HCT116 (cell line): ENCODE measurements at regions not wholly inside any gene's neighbourhood (a gene's known extent, or its start where the extent isn't known, plus 50 kb on each side); places are given as distances from the start of the nearest gene placed in this dataset.

Experiments used
- ATAC-seq: fragments of 200-7000 bp; cut with Tn5 transposase; 2 replicates; pipeline ENCODE4 v1.9.1; 2020; ENCODE audit warnings: mild to moderate bottlenecking, moderate library complexity
- BruUV-seq: library from RNA; stranded (reverse); fragments of 400-500 nt; replicated peaks from 2 replicates; lab custom pipeline; 2021; lab: Mats Ljungman, UMichigan
- CTCF ChIA-PET: fragments of 300-600 bp; sonication (Branson Sonifier 250); formaldehyde crosslinking; loops from one replicate; lab custom pipeline; 2021; ENCODE audit warnings: antibody characterized with exemption; lab: Charles Lee
- POLR2A ChIA-PET: fragments of 300-600, 350-600 bp; sonication (Branson Sonifier 250); formaldehyde crosslinking; loops from one replicate; lab custom pipeline; 2021; ENCODE audit warnings: antibody characterized with exemption; lab: Charles Lee
- RAD21 ChIA-PET, 2 experiments: fragments of 300-600 bp; sonication (Branson Sonifier 250); formaldehyde crosslinking; loops; one replicate each; lab custom pipeline; 2023; ENCODE audit warnings: low total read pairs in 2 of 2; ENCODE audit not compliant: uncharacterized antibody in 2 of 2, unreplicated experiment in 2 of 2, low non-redundant PET in 1 of 2; lab: Charles Lee
- DNase-seq: peaks from one replicate; pipeline ENCODE4 v3.0.0-alpha.2; 2010; ENCODE audit warnings: low read depth, low spot score
- H2AFZ ChIP-seq: fragments of 200-600 bp; shearing (Covaris generic), sonication (generic); 2 replicates; pipeline ENCODE4 v1.6.1; 2017; ENCODE audit warnings: low read depth, mixed run types, mixed read lengths, antibody characterized with exemption, low read length; ENCODE audit not compliant: poor library complexity, severe bottlenecking
- H3K27ac ChIP-seq: 2 replicates; pipeline ENCODE4 v1.5.1; 2012; ENCODE audit warnings: low read depth, low read length
- H3K27me3 ChIP-seq: fragments of 200-600 bp; sonication (generic); 2 replicates; pipeline ENCODE4 v1.6.1; 2016; ENCODE audit warnings: mixed run types, low read length, mixed read lengths; ENCODE audit not compliant: insufficient read depth
- H3K36me3 ChIP-seq, 2 experiments: fragments of 200-500 bp in 1 of 2; fragments of 200-600 bp in 1 of 2; sonication (Bioruptor generic) in 1 of 2; sonication (generic) in 1 of 2; 2 replicates each; pipeline versions ENCODE4 v1.5.1 to v1.6.1; 2014 to 2016; ENCODE audit warnings: low read length in 2 of 2, inconsistent platforms in 1 of 2, mixed read lengths in 1 of 2, mixed run types in 1 of 2; ENCODE audit not compliant: insufficient read depth in 2 of 2, control insufficient read depth in 1 of 2
- H3K4me1 ChIP-seq, 2 experiments: fragments of 200-600 bp in 1 of 2; sonication (generic) in 1 of 2; 2 replicates each; pipeline versions ENCODE4 v1.5.1 to v1.6.1; 2012 to 2017; ENCODE audit warnings: low read length in 2 of 2, inconsistent platforms in 1 of 2, mild to moderate bottlenecking in 1 of 2, mixed read lengths in 1 of 2, mixed run types in 1 of 2, moderate library complexity in 1 of 2; ENCODE audit not compliant: insufficient read depth in 2 of 2, control insufficient read depth in 1 of 2
- H3K4me2 ChIP-seq: fragments of 200-600 bp; sonication (generic); 2 replicates; pipeline ENCODE4 v1.6.1; 2017; ENCODE audit warnings: mixed run types, low read length, mixed read lengths
- H3K4me3 ChIP-seq, 2 experiments: fragments of 200-600 bp in 1 of 2; sonication (generic) in 1 of 2; replicated peaks in 1 of 2; 2 replicates each; pipeline ENCODE4 v1.5.1; 2011 to 2016; ENCODE audit warnings: low read length in 2 of 2, control low read depth in 1 of 2, low read depth in 1 of 2, mild to moderate bottlenecking in 1 of 2, mixed read lengths in 1 of 2, mixed run types in 1 of 2
- H3K79me2 ChIP-seq: fragments of 200-600 bp; sonication (generic); 2 replicates; pipeline ENCODE4 v1.6.1; 2017; ENCODE audit warnings: mild to moderate bottlenecking, mixed run types, low read length, moderate library complexity, mixed read lengths; ENCODE audit not compliant: insufficient read depth
- H3K9ac ChIP-seq: fragments of 200-600 bp; sonication (generic); 2 replicates; pipeline ENCODE4 v1.6.1; 2016; ENCODE audit warnings: low read length, mixed read lengths
- H3K9me2 ChIP-seq: fragments of 200-600 bp; sonication (generic), shearing (Covaris generic); 2 replicates; pipeline ENCODE4 v1.6.1; 2017; ENCODE audit warnings: mixed run types, mild to moderate bottlenecking, moderate library complexity; ENCODE audit not compliant: insufficient read depth
- H3K9me3 ChIP-seq, 2 experiments: fragments of 200-500 bp in 1 of 2; fragments of 200-600 bp in 1 of 2; sonication (Bioruptor generic) in 1 of 2; sonication (generic) in 1 of 2; 2 replicates each; pipeline ENCODE4 v1.6.1; 2014 to 2017; ENCODE audit warnings: low read length in 2 of 2, mixed read lengths in 2 of 2, inconsistent platforms in 1 of 2, low read depth in 1 of 2, mild to moderate bottlenecking in 1 of 2, mixed run types in 1 of 2, moderate library complexity in 1 of 2; ENCODE audit not compliant: control insufficient read depth in 1 of 2, insufficient read depth in 1 of 2
- H4K20me1 ChIP-seq: fragments of 200-600 bp; sonication (generic), shearing (Covaris generic); 2 replicates; pipeline ENCODE4 v1.6.1; 2017; ENCODE audit warnings: mixed run types, mild to moderate bottlenecking, moderate library complexity; ENCODE audit not compliant: insufficient read depth
- CBX3 ChIP-seq: IDR thresholded peaks from 2 replicates; pipeline ENCODE4 v1.6.1; 2012; ENCODE audit warnings: low read depth
- CEBPB ChIP-seq: IDR thresholded peaks from 2 replicates; pipeline ENCODE4 v1.6.1; 2012; ENCODE audit warnings: low read depth
- EZH2 ChIP-seq: fragments of 200-600 bp; sonication (generic); IDR thresholded peaks from 2 replicates; pipeline ENCODE4 v1.6.1; 2017; ENCODE audit warnings: antibody characterized with exemption, mixed run types
- EZH2phosphoT487 ChIP-seq: fragments of 200-600 bp; IDR thresholded peaks from 2 replicates; pipeline ENCODE4 v1.6.1; 2018; ENCODE audit warnings: antibody characterized with exemption, borderline replicate concordance
- FOSL1 ChIP-seq: IDR thresholded peaks from 2 replicates; pipeline ENCODE4 v1.6.1; 2012; ENCODE audit warnings: low read depth
- MAX ChIP-seq: IDR thresholded peaks from 2 replicates; pipeline ENCODE4 v1.6.1; 2012
- POLR2AphosphoS5 ChIP-seq: IDR thresholded peaks from 2 replicates; pipeline ENCODE4 v1.6.1; 2011; ENCODE audit warnings: mild to moderate bottlenecking, low read depth, low read length, moderate library complexity
- RAD21 ChIP-seq: IDR thresholded peaks from 2 replicates; pipeline ENCODE4 v1.6.1; 2012; ENCODE audit warnings: low read depth, mild to moderate bottlenecking
- SP1 ChIP-seq: IDR thresholded peaks from 2 replicates; pipeline ENCODE4 v1.6.1; 2012; ENCODE audit warnings: low read depth
- SRF ChIP-seq: IDR thresholded peaks from 2 replicates; pipeline ENCODE4 v1.6.1; 2012; ENCODE audit warnings: low read depth
- TCF7L2 ChIP-seq: IDR thresholded peaks from 2 replicates; pipeline ENCODE4 v1.7.0; 2011; ENCODE audit warnings: borderline replicate concordance, inconsistent platforms; ENCODE audit not compliant: insufficient read depth, insufficient read length; ENCODE audit errors: extremely low read depth
- YY1 ChIP-seq: IDR thresholded peaks from 2 replicates; pipeline ENCODE4 v1.6.1; 2011; ENCODE audit warnings: low read length, low read depth, moderate library complexity, mild to moderate bottlenecking; ENCODE audit not compliant: insufficient replicate concordance; ENCODE audit errors: extremely low read depth
- ZFX ChIP-seq: fragments of 450-650 bp; IDR thresholded peaks from 2 replicates; pipeline ENCODE4 v1.6.1; 2017
- intact Hi-C: fragments of 100-400 bp; cut with micrococcal nuclease; formaldehyde crosslinking; loops from 2 replicates; pipeline ENCODE4 v1.10.0; 2022

DNA sequence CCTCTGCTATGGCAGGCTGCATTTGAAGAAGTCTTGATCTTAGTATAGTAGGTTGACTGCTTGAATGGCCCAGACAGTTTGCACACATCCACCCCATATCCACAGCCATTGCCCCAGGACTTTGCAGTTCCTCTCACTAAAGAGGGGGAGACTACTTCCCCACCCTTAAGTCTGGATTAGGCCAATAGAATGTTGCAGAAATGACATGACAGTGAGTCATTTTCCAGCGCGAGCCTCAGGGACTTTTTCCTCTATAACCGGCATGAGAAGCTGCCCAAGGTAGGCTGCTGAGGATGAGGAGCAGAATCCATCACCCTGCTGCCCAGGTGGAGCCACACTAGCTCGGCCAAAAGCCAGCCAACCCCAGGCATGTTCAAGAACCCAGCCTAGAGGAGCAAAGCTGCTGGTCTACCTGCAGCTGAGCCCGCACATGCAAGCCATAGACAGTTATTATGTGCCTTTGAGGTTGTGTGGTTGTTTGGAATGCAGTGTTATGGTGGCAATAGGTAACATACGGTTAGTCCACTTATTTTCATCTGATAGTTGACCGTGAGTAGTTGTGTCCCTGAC is 113.9 kb downstream of the TLE3 start:
- Histone ChIP-seq H3K79me2 (no peaks in the 10 kb centered on the region), H3K36me3 (no peaks in the 10 kb centered on the region), H3K9me3 (no peaks in the 10 kb centered on the region), H3K9me2 (no peaks in the 10 kb centered on the region), H3K4me1 (peaks cover 0 to 14% of the 10 kb centered on the region in 2 experiments; a peak in 2 of 4 replicates), H3K27ac (no peak overlapping the region), H3K4me3 (no peak overlapping the region), H2AFZ (no peak overlapping the region), H4K20me1 (no peaks in the 10 kb centered on the region), H3K27me3 (peaks cover 51% of the 10 kb centered on the region), H3K9ac (no peak overlapping the region), H3K4me2 (no peak overlapping the region)
- ChIA-PET CTCF (no interaction called here), POLR2A (no interaction called here), RAD21 (no interaction called here)
- TF ChIP-seq RAD21 = no peak
- TF ChIP-seq MAX = no peak
- 0 out of 2 replicates have a peak, but pooled peaks have one; percentile 11 for TF ChIP-seq FOSL1
- TF ChIP-seq ZFX = no peak
- intact Hi-C loops = no loop called here
- ATAC-seq (no peak), DNase-seq (no peak)
- no TSS peak for BruUV-seq

DNA sequence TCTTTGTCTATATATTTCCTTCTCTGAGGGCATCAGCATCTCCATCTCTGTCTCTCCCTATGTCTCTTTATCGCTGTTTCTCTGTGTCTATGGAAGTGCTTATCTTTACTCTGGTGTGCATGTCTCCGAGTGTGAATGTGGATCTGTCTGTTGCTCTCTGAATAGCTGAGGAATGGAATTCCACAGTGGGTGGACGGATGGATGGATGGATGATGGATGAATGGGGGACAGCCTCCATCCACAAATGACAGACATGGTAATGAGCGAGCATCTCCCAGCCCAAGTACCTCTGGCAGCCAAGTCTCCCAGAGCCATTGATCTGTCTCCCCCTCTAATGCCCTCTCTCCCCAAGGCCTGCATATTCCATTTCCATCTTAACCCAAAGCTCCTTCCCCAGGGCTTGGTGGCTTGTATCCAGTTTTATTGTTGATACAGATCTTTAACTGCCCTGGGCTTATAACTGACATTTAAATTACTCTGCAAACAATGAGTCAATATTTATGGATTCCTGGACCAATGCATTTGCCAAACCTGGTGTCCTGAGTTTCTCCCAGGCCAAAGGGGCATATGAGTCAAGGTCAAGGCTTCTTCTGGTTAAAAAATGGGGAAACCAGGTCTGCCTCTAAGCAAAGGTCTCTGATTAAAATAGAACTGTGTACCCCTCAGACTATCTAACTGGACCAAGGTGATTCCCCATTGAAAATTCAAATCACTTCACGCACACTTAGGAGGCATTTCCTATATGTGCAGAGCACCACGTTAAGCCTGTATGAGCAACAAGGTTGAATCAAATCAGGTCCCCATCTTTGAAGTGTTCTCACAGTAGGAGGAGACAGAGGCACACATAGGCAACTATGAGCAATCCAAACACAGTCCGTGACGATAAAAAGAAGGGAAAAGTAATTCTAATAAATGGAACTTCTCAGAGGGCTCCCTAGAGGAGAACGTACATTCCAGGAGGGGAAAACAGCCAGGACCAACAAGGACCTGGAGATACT is 109.9 kb downstream of the TLE3 start:
- Histone ChIP-seq H3K9me3 (no peaks in the 10 kb centered on the region), H2AFZ (no peak overlapping the region), H4K20me1 (no peaks in the 10 kb centered on the region), H3K36me3 (no peaks in the 10 kb centered on the region), H3K9ac (no peak overlapping the region)
- ATAC-seq = no peak
- ChIA-PET RAD21 (no interaction called here), CTCF (interaction anchor here (1.2 kb wide), 1 partner anchor 10 kb away, joined by 3 read pairs; no protein-coding TSS in a partner anchor)
- intact Hi-C loops = no loop called here
- DNase-seq = no peak
- TF ChIP-seq FOSL1 = no peak
- no peak for TF ChIP-seq SP1
- TF ChIP-seq SRF = no peak
- TF ChIP-seq EZH2phosphoT487 = no peak
- no peak for TF ChIP-seq ZFX
- no peak for TF ChIP-seq POLR2AphosphoS5
- TF ChIP-seq RAD21 = no peak
- TF ChIP-seq CEBPB = no peak
- TF ChIP-seq MAX = no peak
- TF ChIP-seq CBX3 = no peak
- no peak for TF ChIP-seq EZH2
- TF ChIP-seq TCF7L2 = no peak
- TF ChIP-seq YY1 = no peak
- TF ChIP-seq, all 23 proteins: peak for 0
- Histone ChIP-seq H3K27me3 (peaks cover 36% of the 10 kb centered on the region), H3K4me2 (no peak overlapping the region), H3K27ac (no peak overlapping the region), H3K4me3 (no peak overlapping the region), H3K79me2 (no peaks in the 10 kb centered on the region), H3K9me2 (no peaks in the 10 kb centered on the region), H3K4me1 (peaks cover 0 to 3% of the 10 kb centered on the region in 2 experiments; a peak in 1 of 4 replicates)
- no TSS peak for BruUV-seq
- POLR2A ChIA-PET = no interaction called here
